ENCODE measurements at regions not wholly inside any gene's neighbourhood (a gene's known extent, or its start where the extent isn't known, plus 50 kb on each side); places are given as distances from the start of the nearest gene placed in this dataset.

DNA sequence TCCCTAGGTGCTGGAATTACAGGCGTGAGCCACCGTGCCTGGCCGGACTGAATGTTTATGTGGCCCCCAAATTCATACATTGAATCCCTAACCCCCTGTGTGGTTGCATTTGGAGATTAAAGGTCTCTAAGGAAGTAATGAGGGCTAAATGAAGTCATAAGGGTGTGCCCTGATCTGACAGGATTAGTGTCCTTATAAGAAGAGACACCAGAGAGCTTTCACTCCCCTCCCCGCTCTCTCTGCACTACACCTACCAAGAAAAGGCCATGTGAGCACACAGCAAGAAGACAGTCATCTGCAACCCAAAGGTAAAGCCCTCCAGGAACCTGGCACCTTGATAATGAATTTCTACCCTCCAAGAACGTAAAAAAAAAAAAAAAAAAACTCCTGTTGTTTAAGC, 212.1 kb upstream of the CAND1 start:
- TF ChIP-seq, protein P1, sequence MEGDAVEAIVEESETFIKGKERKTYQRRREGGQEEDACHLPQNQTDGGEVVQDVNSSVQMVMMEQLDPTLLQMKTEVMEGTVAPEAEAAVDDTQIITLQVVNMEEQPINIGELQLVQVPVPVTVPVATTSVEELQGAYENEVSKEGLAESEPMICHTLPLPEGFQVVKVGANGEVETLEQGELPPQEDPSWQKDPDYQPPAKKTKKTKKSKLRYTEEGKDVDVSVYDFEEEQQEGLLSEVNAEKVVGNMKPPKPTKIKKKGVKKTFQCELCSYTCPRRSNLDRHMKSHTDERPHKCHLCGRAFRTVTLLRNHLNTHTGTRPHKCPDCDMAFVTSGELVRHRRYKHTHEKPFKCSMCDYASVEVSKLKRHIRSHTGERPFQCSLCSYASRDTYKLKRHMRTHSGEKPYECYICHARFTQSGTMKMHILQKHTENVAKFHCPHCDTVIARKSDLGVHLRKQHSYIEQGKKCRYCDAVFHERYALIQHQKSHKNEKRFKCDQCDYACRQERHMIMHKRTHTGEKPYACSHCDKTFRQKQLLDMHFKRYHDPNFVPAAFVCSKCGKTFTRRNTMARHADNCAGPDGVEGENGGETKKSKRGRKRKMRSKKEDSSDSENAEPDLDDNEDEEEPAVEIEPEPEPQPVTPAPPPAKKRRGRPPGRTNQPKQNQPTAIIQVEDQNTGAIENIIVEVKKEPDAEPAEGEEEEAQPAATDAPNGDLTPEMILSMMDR (IDR thresholded peaks at IDR 0.05), result no peak
- TF ChIP-seq POLR2A (IDR thresholded peaks at IDR 0.05) (no peak), POLR2AphosphoS5 (IDR thresholded peaks at IDR 0.05) (no peak)

Measured in breast epithelium (tissue), 3 donors.